Activated CD4-positive, alpha-beta T cell treated with anti-CD3 and anti-CD28 coated beads, Interleukin-10, Interleukin-2, amounts not matched to agents 100 ng/mL and 50 ng/mL, durations not matched to agents 16 hours and 8 hours (primary cell): ENCODE measurements at regions not wholly inside any gene's neighbourhood (a gene's known extent, or its start where the extent isn't known, plus 50 kb on each side); places are given as distances from the start of the nearest gene placed in this dataset.
"Not testable (repeated sequence)": the region's sequence is repeated elsewhere in the genome, so short reads cannot be mapped to it uniquely, and the experiment has no call there.

Experiments
- DNase-seq: peaks from one replicate; pipeline ENCODE4 v3.0.0-alpha.2; 2020

DNA sequence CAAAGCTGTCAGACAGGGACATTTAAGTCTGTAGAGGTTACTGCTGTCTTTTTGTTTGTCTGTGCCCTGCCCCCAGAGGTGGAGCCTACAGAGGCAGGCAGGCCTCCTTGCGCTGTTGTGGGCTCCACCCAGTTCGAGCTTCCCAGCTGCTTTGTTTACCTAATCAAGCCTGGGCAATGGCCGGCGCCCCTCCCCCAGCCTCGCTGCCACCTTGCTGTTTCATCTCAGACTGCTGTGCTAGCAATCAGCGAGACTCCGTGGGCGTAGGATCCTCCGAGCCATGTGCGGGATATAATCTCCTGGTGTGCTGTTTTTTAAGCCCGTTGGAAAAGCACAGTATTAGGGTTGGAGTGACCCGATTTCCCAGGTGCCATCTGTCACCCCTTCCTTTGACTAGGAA lies 454.2 kb upstream of the CCDC196 start:
- not testable (repeated sequence) for DNase-seq

DNA sequence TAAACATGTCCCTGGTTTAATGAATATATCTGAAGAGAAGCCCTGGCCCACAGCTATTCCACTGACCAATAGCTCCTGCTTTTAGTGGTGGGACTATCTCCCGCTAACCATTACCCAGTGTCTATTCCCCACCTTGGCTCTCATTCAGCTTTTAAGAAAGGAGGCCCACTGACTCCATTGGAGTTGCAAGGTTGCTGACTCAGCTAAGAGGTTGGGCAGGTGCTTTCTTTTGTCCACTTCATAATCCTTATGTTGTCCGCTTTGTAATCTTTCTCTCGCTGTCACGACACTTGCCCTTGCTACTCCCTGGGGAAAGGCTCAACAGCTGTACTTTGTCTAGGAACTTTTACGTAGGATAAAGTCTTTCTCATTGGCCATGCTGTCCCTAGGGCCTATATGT lies 453.4 kb upstream of the CCDC196 start:
- DNase-seq = no peak

DNA sequence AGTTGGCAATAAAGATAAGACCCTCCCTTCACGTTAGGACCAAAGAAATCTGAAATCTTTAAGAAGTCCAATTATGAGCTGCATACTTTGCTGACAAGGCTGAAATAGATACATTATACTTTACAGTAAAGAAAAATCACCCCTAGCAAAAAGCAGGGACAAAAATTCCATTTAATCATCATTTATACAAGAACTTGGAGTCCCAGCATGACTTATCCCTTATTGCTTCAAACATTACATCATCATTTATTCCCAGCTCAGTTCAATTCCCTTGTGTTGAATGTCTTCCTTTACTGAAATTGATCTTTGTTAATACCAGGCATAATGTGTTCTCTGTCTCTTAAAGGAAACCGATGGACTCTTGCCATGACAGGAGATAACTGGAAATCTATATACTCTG lies 449.6 kb upstream of the CCDC196 start:
- no peak for DNase-seq

- DNase-seq = peak; percentile 32
Observed at GRCh38 chr14:66037361-66037760, 448.8 kb upstream of the CCDC196 start.

DNA sequence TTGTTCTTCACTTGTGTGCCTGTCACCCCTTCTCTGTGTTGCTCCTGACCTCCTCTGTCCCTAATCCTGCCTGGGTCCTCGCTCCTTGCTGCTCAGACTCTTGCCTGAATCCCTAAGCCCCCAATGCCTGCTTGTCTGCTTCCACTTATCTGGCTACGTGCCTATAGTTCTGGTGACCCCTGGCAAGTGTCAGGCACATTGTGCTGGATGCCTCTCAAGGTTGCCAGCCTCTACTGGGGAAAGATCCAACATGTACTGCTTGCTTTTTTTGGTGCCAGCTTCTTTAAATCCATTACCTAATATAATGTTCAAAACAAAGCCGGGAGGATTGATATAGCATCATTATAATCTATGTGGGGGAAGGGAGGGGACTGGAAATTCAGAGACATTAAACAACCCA lies 448.0 kb upstream of the CCDC196 start:
- DNase-seq = no peak

DNA sequence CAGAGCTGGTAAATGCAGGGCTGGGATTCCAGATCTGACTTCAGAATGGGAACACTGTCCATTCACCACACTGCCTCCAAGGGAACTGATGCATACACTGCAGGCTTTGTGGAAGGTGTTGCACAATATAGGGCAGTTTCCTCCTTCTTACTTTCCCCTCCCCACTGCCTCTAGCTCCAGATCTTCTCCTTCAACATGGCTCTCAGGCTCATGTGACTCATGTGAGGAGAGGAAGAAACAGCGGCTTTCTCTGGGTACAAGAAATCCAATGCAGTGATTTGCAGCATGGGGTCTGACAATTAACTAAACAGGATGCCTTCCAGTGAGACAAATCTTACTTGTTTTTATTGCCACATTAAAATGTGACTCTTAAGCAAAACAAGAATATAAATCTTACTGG lies 447.6 kb upstream of the CCDC196 start:
- no peak for DNase-seq

GRCh38 chr14:66039495-66039894 lies 446.7 kb upstream of the CCDC196 start:
- no peak for DNase-seq

GRCh38 chr14:66041582-66041981 lies 444.6 kb upstream of the CCDC196 start:
- DNase-seq = no peak

DNA sequence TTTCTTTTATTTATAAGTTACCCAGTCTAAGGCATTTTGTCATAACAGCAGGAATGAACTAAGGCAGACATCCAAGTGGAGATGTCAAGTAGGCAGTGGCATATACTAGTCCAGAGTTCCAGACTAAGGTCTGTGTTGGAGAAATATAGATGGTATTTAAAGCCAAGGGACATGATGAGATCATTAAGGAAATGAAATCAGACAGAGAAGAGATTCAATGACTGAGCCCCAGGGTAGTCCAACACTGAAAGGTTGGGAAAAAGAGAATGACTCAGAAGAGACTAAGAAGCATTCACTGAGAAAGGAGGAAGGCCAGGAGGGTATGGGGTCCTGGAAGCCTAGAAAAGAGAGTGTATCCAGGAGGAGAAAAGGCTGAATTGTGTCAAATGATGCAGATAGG lies 442.2 kb upstream of the CCDC196 start:
- no peak for DNase-seq

DNA sequence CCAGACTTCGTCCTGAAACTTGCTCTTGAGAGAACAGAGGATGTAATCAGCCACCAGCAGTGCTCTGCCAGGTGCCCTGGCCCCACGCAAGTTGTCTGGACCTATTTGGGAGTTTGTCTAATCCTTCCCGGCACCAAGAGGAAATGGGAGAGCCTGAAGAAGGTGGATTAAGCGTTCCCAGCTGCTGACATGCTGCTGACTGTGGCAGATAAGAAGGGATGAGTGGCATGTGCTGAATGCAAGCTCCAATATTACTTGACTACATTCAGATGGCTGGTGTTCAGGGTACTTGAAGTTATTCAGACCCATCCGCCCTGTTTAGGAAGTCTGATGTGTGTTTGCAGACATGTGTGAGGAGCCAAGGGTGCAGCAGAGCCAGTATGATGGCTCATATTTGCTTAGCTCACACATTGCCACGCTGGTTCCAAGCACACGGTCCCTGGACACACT lies 440.6 kb upstream of the CCDC196 start:
- no peak for DNase-seq

- DNase-seq = no peak
Observed at GRCh38 chr14:66046035-66046434, 440.1 kb upstream of the CCDC196 start.

- DNase-seq = no peak
Observed at GRCh38 chr14:66046591-66046990, 439.6 kb upstream of the CCDC196 start.

DNA sequence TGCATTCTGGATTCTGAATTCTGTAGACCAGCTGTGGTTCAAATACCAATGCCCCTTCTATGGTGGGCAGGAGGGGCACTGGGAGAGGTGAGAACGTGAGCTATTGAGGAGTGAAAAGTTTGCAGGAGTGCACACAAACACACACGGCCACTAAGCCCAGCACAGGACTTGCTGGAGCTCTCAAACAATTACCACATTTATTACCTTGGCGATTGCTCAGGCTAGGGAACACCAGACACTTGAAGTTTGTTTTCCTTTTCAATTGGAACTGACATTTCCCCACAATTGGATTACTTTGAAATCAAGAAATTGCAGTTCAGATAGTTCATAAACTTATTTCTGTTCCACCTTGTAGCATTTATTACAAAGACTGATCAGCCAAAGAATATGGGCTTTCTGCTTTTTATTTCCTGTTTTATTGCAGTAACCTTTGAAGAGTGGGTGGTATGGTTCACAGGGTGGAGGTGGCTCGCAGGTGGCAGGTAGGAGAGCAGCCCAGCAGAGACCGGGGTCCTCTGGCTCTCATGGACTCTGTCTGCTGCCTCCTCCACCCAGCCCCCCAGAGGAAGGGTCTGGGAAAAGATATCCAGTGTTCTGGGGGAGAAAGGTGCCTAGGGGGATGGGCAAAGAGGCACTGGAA lies 429.8 kb upstream of the CCDC196 start:
- DNase-seq = no peak

- no peak for DNase-seq
Observed at GRCh38 chr14:66056926-66057552, 429.1 kb upstream of the CCDC196 start.

DNA sequence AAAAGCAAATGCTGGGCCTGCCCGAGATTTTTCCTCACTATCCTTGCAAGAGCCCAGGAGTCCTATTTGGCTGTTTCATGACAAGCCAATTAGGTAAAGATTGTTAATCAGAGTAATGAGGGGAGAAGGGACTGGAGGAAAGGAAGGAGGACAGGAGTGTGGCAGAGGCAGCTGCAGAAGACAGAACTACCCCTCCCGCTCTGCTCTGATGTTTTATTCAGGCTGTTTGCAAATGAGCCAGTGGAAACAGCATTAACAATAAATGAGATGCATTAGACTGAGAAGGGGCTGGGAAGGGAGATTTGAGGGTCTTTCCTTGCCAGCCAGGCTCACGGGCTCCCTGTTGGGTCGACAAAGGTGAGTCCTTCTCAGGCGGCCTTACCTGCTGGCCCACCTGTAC lies 421.0 kb upstream of the CCDC196 start:
- no peak for DNase-seq

- no peak for DNase-seq
Observed at GRCh38 chr14:66066981-66067776, 419.0 kb upstream of the CCDC196 start.

- DNase-seq = no peak
Observed at GRCh38 chr14:66069036-66069435, 417.1 kb upstream of the CCDC196 start.

GRCh38 chr14:66069830-66070541 lies 416.2 kb upstream of the CCDC196 start:
- no peak for DNase-seq

DNA sequence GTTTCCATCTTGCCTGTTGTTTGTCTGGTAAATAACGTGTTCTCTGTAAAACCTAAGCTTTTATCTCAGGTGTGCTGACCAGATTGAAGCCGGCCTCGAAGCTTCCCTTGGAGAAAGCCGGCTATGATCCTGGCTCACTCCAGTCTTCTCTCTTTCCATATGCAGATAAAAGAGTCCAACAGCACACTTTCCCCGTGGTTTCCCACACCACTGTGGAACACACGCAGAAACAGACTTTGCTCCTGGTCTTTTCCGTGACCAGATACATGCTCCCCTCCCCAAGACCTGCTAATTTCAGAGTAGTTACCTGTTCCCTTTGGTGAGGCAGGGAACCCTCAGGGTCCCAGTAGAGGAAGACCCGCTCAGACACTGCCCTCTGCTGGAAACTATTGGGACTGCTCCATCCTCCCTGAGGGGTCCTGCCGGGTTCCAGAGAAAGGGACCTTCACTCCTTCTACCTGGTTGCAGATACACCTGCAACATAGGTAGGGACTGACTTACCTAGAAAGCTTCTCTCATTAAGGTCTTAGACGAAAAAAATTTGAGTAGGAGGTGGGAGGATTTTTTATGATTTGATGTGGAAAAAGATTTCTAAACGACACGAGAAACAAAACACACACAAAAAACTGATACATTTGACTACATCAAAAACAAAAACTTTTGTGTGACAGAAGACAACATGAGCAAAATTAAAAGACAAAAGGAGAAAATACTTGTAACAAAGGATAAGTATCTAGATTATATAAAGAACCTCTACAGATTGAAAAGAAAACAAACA lies 415.4 kb upstream of the CCDC196 start:
- peak; percentile 60 for DNase-seq

GRCh38 chr14:66072190-66073084 lies 413.7 kb upstream of the CCDC196 start:
- no peak for DNase-seq

DNA sequence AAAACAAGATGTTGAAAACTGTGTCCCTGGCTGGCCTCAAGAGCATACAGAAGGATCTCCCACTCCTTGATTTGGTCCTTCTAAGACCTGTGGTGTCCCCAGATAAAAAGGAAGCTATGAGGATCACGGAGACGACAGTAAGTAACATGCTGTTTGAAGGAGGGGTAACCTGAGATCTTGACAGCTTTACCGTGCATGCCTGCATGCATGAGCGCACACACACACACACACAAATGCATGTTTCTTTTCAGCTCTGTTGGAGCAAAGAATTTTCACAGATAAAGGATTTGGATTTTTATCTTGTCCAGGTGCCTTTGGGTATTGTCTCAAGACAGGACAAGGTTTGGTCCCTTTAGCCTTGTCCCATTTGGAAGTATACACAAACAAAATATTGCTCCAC lies 411.6 kb upstream of the CCDC196 start:
- DNase-seq = no peak

GRCh38 chr14:66076176-66076575 lies 410.0 kb upstream of the CCDC196 start:
- no peak for DNase-seq
